ENCODE measurements at regions not wholly inside any gene's neighbourhood (a gene's known extent, or its start where the extent isn't known, plus 50 kb on each side); places are given as distances from the start of the nearest gene placed in this dataset.

DNA sequence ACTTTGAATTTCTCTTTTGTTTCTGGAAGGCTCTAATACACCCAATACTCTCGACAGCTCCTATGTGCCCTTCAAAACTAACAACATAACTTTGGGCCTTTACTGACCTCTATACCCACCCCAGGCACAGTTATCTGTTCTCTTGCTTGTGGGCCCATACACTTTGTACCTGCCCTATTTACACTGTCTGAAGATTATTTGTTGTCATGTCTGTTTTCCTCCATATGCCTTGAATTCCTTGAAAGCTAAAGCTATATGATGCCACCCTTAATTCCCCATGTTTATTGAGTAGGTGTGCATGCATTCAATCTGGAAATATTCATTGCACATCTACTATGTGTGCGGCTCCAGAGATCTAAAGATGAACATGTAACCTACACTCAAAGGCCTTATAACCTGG, 267.6 kb downstream of the PLPP3 start:
- DNase-seq (ENCODE audit: low spot score): no peak

DNA sequence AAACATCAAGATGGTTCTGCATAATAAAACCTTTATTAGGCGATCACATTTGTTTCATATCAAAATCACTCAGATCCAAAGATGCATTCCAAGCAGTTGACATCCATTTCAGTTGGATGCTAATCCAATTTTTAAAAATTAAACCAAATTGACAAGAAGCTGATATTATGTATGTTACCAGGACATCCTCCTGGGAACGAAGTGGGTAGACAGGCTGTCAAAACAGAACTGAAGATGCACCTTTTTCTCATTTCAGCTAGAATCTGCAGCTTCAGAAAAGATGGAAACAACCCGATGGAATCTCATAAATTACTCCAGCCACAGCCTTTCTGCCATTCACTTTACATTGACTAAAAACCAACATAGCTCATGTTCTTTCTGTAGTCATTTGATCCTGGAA, 268.4 kb downstream of the PLPP3 start:
- no peak for DNase-seq (ENCODE audit: low spot score)

DNA sequence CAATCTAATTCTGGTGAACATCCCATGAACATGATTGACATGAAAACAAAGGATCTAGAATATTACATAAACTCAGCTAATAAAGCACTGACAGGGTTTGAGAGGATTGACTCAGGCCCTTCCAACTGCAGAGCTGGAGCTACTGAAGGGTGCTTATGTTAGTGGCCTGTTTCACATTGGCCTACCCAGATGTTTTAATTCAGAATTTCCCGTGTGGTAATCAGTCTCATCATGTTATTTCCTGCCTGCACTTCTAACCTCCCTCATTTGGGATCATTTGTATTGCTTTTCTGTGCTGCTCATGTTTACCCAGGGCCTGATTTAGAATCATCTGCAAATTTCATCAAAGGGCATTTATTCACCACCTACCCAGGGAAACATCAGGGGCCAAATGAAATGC, 270.3 kb downstream of the PLPP3 start:
- no peak for DNase-seq (ENCODE audit: low spot score)

DNA sequence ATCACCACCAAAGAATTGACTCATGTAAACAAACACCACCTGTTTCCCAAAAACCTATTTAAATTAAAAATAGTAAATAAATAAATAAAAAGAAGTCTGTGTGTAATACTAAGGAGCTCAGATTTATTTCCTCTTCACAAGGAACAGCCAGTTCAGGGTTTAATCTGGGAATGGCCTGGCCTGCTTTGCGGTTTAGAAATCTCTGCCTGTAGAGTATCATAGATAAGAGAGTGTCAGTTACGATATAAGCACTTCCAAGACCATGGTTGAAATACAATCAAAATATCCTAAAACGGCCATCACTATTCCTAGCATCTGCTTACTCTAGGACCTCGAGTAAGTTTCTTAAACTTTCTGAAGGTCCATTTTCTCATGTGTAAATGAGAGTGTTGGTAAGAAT, 274.4 kb downstream of the PLPP3 start:
- DNase-seq (ENCODE audit: low spot score): no peak

DNA sequence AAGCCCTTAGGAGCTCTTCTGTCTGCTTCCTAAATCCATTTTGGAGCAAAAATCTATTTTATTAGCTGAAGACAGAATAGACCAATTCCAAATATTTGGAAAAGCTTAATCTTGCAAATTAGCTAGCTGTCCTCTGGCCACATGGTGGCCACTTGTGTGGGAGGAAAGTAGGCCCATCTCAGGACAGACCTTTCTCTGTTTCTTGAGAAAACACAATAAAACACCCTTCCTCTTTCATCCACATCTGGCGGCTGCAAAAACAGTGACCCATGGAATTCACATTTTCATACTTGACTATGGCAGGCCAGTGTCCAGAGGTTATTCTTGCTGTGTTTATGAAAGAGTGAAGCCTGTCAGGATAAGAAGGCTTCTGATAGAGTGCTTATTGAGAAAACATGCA, 275.6 kb downstream of the PLPP3 start:
- no peak for DNase-seq (ENCODE audit: low spot score)

DNA sequence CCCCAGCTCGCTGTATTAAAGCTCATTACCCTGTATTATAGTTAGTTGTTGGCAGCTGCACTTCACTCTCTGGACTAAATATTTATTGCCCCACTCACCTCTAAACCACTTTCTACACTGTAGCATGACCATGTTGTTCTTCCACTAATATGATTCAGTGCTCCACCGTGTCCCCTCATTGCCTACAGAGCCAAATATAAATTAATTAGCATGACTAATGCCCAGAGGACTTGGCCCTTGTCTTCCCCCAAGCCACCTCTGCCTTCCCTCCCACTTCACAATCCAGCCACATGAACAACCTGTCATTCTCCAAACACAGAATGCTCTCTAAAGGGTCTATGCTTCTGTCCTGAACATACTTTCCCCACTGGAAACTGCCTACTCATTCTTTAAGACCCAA, 276.5 kb downstream of the PLPP3 start:
- no peak for DNase-seq (ENCODE audit: low spot score)

DNA sequence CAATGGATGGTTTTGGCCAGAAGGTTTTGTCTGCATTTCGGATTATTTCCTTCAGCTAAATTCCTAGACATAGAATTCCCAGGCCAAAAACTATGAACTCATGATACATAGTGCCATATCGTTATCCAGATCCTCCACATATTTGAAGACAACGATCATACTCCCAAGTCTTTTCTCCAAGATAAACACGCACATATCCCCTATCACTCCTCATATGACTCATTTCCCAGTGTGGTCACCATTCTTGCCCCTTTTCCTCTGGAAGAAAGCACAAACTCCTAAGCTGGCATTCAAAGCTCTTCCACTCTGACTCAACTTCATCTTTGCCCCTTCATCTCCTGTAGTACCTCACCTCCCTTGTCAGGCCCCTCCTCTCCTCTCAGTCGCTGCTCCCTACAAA, 277.6 kb downstream of the PLPP3 start:
- peak; percentile 55 for DNase-seq (ENCODE audit: low spot score)

DNA sequence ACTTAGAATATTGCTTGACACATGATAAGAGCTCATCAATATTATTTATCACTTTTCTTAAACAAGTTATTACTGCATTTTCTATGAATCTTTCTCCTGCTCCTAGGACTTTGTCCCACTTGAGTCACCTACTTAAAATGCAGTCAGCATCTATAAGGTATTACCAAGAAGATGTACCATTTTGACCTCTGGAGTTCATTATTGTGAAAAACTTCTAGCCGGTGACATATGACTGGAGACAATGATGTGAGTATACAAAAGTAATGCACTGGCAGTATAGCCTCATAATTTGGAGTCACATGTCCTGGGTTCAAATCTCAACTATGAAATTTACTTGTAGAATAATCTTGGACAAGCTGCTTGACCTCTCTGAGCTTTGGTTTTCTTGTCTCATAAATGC, 278.5 kb downstream of the PLPP3 start:
- no peak for DNase-seq (ENCODE audit: low spot score)

DNA sequence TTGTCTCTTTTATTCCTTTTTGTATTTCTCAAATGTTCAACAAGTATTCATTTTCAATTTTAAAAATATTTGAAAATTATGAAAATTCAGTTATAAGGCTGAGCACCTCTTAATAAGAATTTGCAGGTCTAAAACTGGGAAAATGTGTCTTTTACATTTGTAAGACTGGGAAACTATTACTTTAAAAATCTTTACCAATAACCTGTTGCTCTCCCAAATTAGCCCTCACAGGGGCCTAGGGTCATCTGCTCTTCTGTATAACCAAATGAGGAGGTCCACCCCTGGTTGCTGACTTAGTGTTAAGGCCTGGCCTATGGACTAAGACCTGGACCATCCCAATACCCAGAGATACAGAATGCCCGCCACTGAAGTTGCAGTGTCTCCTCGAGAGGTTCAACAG, 280.5 kb downstream of the PLPP3 start:
- no peak for DNase-seq (ENCODE audit: low spot score)

DNA sequence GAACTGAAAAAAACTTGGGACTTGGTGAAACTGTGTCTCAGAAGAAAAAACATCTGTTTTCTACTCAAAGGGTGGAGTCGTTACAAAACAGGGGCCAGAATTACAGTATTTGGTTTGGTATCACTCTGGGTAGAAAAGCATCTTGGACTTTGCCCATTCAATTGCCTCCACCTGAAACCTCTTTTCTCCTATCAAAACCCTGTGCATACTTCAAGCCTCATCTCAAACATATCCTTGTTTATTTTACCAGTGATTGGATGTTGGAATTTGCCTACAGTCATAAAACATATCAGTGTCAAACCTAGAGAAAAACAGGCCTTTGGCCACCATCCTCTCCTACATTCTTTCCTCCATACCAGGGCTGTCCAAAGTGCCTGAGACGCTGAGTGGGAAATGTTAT, 281.5 kb downstream of the PLPP3 start:
- no peak for DNase-seq (ENCODE audit: low spot score)

DNA sequence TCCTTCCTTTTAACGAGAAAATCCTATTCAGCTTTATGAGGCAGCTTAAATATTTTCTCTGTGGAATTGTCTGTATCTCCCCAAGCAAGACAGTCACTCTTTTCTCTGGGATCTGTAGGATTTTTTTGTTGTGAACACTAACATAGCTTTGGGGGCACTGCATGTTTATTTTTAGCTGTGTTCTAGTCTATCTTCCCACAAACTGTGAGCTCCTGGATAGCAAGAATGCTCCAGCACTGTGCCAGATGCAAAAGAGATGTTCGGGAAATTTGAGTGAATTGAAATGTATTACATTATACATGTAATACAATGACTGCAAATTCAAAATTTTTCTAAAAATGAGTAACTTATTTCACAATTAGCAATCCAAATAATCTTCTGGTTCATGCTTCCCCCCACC, 282.2 kb downstream of the PLPP3 start:
- no peak for DNase-seq (ENCODE audit: low spot score)

DNA sequence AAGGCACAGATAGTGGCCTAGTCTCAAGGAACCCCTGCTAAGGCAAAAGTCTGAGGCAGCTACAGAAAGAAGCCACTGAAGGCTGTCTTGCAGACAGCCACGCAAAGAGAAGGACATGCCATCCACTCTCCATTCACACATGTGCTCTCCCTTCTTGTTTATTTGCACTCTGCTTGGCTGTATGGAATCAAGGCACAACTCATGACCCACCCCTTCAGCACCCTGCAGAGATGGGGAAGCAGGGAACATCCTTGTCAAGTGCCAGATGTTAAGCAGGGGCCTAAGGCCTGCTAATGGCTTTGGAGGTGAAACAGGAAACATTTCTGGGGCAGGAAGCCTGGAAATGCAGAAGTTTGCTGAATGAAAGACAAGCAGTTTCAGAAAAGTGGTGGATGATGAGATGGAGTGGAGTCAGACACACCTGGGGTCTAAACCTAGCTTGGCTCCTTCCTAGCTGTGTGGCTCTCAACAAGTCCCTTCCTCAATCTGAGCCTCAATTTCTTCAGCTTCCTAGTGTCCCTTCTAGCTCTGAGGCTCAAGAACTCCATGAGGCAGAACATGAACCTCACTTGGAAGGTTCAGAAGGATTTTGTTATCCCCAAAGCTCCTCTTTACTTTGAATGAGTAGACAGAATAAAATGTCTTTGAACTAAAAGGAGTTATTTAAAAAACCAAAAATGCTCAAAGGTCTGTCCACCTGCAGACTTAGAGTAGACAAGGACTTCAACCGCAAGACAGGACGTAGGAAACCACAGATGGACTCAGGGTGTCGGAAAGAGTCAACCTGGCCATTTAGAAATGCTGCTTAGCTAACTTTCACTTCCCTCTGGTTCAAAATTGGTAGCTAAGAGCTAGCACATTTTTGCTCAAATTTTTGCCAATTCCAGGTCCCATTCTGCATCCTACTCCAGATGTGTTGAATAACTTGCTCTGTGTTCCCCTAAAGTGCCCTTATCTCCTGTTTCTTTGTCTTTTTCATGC, 283.1 kb downstream of the PLPP3 start:
- DNase-seq (ENCODE audit: low spot score): no peak

DNA sequence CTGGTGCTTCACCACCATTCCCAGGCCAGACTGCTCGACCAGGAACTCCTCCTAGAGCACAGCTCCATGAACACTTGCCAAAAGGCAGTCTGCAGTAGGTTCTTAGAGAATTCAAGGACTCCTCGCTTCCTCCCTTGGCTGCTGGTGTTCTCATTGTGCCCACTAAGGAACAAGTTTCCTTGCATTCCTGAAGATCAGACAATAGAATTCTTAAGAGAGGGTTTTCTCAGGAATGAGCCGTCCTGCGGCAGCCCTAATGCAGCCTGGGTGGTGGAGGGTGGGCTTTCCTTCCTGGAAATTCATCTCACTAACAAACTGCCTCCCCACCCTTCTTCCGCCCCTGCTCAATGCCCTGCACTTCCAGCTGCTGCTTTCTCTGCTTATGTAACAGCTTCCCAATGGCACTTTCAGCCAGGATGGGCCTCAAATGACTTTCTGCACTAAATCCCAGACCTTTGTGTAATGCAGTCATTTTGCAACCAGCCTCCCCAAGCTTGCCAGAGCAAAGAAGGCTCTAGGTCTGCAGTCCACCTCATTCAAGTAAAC, 287.9 kb downstream of the PLPP3 start:
- DNase-seq (ENCODE audit: low spot score): peak; percentile 46

DNA sequence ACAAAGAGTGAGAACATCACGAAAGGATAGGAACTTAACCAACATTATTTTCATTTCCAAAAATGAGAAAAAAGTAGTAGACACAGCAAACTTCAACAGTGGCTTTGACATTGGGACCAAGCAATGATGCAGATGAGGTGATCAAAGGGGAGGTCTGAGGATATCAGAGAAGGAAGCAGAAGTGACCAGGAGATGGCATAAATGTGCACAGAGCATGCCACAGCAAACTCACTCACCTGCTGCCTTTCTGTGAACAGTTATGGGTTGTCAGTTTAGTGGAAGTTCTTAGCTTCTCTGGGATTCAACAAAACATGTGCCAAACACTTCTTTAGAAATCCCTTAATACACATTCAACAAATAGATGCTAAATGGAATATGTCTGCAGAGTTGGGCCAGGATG, 290.1 kb downstream of the PLPP3 start:
- DNase-seq (ENCODE audit: low spot score): no peak

DNA sequence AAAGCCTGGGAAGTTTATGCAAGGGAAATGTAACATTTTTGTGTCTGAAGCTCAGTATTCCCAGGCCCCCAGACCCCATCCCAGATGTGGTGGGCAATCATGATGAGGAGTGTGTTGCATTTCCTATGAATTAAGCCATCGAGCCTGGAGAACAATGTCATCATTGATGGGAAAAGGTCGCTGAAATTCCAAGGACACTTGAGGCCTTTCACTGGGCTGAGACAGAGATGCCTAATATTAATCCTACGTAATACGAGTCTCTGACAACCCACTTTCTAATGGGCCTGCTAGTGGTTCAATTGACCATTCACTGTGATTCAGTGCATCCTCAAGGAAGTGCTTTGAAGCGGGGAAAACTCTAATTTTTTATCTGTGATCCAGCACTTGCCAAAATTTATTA, 291.6 kb downstream of the PLPP3 start:
- DNase-seq (ENCODE audit: low spot score): no peak

DNA sequence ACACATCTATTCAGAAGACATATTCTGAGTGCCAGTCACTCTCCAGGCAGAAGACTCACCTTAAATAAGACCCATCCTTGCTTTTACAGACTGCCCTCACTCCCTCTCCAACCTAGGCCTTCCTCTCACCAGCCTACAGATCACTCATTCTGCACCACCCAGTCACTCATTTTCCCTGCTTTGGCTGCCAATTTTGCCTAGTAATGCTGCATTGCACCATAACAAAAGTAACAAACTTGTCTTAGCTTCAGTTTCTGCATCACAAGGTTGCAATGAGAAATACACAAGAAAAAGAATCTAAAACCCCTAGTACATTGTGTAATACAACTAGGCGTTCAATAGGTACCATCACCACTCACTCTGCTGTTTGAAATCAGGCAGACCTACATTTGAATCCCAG, 292.4 kb downstream of the PLPP3 start:
- DNase-seq (ENCODE audit: low spot score): no peak

DNA sequence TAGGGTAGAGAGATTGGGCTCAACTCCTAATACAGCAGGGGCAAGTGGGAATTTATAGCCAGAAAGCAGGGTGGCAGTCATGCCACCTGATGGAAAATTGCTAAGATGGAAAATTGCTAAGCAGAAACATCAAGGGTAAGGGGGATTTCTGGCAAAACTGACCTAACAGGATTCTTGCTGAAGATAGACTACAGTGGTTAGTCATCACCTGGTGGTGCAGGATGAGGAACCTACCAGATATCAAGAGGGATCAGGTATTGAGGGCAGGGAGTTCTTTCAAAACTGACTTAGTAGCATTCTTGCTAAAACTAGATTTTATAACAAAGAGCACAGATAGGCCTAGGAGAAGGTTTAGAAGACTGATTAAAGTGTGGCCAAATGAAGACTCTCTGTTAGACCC, 292.9 kb downstream of the PLPP3 start:
- no peak for DNase-seq (ENCODE audit: low spot score)

DNA sequence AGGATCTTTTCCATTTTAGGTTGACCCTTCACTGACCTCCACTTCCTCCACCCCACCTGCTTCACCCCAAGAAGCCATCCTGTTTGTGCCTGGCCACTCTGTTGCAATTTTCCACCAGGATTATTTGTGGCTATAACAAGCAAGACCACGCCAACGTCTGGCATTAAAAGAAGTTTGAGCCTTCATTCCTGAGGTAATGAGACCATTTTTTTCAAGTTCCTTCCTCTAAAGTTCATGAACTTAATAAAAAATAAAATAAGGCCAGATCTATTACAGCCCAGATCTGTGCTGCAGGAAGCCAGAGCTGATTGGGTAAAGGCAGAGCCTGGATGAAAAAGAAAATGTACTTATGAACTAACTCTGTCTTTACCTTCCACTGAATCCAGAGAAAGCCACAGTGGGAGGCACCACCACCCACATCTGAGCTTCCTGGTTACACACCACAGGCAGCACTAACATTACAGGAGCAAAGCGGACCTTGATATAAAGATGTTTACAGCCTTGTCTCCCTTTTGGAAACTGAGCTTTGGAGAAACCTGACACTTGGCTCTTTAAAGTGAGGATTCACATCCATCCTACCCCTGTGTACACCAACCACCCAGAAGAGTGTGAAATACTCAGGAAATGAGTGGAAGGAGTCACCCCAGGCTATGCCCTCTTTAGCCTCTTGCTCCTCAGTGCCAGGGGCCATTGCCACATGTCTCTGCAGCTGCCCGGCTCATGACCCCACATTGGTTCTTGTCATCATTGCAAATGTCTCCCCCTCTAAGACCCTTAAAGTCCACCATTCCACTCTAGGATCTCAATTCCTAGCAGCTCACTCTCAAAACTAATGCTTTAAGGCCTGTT, 293.6 kb downstream of the PLPP3 start:
- DNase-seq (ENCODE audit: low spot score): peak; percentile 32

DNA sequence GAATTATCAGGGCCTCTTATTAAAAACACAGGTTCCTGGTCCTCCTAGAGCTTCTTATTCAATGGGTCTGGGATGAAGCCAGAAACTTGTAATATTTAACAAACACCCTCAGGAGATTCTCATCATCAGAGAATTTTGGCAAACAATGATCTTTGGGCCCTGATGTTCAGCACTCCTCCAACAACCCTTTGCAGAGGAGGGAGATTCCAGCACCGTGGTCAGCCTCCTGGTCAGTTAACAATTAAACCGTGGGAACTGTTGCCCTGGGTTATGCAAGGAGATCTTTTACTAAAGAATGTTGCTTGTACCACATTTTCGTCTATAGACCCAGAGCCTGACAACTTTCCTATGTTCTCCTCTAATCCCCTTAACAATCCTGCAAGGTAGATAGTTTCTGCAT, 294.4 kb downstream of the PLPP3 start:
- DNase-seq (ENCODE audit: low spot score): peak; percentile 74

DNA sequence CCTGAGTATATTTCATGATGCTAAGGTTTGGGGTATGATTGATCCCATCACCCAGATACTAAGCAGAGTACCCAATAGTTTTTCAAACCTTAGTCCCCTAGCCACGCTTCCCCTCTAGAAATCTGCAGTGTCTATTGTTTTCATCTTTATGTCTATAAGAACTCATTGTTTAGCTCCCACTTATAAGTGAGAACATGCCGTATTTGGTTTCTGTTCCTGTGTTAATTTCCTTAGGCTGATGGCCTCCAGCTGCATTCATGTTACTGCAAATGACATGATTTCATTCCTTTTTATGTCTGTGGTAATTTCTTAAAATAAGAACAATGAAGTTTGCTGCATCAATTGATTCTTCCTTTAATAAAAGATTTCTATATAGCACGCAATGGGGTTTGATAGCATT, 301.3 kb downstream of the PLPP3 start:
- DNase-seq (ENCODE audit: low spot score): no peak

DNA sequence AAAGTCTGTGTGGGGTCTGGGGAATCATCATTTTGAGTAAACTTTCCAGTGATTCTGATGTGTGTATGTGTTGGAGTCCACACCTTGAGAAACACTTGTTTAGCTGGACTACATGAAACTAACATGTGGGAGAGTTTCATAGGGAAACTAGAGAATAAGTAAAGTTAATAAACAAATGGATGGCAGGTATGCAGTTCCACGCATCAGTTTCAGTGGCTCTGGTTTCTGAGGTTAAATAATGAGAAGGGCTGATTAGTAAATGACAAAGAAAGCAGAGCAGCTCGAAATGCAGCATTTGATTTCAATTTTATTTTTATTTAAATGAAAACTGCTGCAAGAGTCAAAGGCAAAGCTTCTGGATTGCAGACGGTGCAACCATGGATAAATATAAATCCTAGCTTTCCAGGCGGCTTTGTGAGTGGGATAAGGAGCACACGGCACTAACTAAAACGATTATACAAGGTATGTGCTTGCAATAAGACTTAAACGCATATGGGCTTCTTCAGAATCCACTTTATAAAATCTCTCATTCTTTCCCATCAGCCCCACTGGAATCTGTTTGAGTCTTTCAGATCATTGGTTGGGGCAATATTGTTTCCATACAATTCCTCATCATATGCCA, 310.7 kb downstream of the PLPP3 start:
- no peak for DNase-seq (ENCODE audit: low spot score)

DNA sequence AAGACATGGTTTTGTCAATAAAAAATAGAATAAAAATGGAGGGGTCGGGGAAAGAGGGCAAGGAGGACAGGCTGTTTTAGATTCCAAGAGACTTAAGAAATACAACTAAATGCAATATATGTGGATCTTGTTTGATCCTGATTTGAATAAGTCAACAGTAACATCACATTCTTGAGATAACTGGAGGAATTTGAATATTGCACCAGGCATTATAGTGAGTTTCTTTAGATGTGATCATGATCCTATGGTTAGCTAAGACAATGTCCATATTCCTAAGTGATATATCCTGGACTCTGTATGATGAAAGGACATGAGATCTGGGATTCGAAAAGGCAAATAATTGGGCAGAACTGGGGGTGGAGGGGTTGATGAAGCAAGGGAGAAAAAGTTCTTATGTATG, 311.8 kb downstream of the PLPP3 start:
- DNase-seq (ENCODE audit: low spot score): no peak
